ENCODE measurements at regions not wholly inside any gene's neighbourhood (a gene's known extent, or its start where the extent isn't known, plus 50 kb on each side); places are given as distances from the start of the nearest gene placed in this dataset.

DNA sequence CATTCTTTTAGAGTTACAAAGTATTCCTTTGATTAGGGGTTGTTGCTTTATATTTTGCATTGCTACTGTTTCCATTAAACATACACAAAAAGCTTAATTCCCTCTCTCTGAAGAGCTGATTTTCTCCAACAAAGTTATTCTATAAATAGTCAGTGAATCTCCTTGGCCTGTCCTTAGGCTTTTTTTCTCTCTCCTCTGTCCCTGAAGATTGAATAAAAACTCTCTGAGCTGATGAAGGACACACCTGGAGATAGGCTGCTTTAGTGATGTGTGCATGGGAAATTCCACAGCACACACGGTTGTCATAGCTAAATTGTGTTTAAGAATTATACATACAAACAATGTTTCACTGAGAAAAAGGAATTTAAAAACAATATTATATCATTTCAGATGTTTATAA lies 90.5 kb upstream of the TMEM106B start:
- no peak for DNase-seq (ENCODE audit: low read depth in 1 of 2, low spot score in 1 of 2)

DNA sequence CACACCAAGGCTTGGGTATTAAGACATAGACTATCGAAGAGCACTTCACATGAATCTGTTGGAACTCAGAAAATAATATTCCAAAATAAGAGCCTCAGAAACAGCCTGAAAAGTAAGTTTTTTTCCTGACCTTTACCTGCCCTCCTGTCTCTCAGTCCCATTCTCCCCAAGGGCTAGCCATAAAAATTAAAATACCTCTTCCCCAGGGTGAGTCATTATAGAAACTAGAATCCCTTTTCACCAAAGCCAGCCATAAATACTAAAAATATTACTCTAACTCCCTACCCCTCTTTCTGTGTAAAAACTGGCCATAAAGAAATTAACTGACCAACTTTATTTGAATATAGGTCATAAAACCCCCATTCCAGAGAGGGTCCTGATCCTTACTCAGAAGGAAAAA lies 87.9 kb upstream of the TMEM106B start:
- DNase-seq (ENCODE audit: low read depth in 1 of 2, low spot score in 1 of 2), result no peak

DNA sequence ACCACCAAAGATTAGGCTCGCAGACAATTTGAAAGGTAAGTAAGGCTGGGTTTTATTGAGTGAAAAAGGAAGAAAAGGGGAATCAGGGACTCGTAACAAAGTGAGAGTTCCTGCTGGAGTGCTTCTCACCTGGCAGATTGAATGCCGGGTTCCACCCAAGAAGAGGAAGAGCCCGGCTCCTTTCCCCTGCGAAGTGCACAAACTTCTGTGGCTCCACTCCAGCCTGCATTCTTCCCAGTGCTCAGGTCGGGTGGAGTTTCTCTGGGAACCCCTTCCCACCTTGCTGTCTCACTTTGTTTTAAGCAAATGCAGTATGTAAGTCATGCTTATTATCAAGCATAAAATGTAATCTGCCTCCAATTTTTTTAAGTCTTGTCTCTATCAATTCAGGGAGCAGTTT lies 87.1 kb upstream of the TMEM106B start:
- no peak for DNase-seq (ENCODE audit: low read depth in 1 of 2, low spot score in 1 of 2)

DNA sequence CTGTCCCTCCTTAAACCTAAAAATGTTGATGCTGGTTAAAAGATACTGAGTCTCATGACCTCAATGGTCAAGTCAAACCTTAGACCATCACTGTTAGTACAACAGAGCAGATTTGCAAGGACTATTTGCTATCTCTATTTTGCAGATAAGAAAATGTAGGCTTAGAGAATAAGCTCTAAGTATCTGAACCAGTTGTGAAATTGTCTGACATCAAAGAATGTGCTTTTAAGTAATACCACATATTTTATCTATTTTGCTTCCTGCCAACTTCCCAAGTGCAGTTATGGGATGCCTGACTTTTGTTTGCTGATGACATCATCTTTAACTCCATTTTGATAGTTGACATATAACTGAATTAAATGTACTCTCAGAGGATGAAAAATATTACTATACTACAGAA lies 83.6 kb upstream of the TMEM106B start:
- no peak for DNase-seq (ENCODE audit: low read depth in 1 of 2, low spot score in 1 of 2)

DNA sequence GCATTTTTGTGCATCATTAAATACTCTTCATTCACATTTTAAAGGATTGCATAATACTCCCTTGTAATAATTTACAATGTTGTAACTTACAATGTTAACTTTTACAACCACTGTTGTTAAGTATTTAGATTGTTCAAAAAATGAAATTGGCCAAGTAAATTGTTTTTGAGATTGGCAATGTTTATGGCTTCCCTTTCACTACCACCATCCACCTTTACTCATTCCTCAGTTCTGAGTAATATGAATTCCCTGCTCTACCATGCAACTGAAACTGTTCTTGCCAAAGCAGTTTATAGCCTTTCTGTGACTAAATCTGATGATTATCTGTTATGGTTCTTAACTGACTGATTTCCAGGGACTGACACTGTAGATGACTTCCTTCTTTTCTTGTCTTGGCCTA lies 80.5 kb upstream of the TMEM106B start:
- DNase-seq (ENCODE audit: low read depth in 1 of 2, low spot score in 1 of 2), result no peak

DNA sequence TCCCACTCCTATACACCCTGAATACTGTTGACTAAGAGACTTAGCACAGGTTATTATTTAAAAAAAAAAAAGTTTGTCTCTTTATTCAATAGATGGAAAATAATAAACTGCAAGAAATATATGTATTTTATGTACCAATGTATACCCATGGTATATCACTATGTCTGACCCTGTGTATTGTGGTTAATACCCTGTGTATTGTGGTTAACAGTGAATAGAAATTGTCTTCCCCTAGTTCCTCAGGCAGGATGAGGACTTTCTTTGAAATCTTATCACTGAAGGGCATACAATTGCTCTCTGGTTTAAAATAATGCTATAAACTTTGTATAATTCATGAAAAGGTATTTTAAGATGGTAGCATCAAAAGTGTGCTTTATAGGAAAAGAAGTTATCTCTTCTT lies 80.0 kb upstream of the TMEM106B start:
- no peak for DNase-seq (ENCODE audit: low read depth in 1 of 2, low spot score in 1 of 2)

DNA sequence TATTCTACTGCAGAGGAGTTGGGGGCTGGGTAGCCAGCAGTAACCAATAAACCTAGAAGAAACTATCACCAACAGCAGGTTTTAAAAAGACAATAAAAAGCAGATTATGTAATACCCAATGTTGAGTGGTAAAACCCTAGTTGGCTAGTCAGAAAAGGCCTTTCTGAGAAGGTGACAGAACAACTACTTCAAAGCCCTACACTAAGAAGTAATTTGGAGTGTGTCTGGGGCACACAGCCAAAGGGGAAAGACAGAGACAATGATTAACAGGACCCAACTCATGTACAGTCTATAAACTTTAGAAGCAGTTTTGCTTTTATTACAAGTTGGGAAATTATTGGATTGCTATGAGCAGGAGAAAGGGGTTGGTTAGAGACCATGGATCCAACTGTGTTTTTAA lies 77.2 kb upstream of the TMEM106B start:
- no peak for DNase-seq (ENCODE audit: low read depth in 1 of 2, low spot score in 1 of 2)

DNA sequence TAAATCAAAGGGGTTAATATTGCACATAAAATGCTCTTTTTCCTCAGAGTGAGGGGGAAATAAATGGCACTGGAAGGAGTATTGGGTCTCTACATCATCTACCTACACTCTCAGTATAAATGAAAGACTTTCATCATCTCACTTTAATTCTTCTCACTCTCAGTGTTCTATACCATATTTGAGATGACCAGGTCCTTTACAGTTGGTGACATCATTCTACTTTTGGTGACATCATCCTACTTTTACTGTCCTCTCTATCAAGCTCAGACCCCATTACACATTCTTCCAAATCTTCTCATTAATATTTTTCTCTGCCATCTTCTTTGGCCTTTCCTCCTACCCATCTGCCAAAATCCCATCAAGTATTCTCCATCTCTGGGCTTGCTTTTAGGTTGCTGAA lies 74.6 kb upstream of the TMEM106B start:
- no peak for DNase-seq (ENCODE audit: low read depth in 1 of 2, low spot score in 1 of 2)

DNA sequence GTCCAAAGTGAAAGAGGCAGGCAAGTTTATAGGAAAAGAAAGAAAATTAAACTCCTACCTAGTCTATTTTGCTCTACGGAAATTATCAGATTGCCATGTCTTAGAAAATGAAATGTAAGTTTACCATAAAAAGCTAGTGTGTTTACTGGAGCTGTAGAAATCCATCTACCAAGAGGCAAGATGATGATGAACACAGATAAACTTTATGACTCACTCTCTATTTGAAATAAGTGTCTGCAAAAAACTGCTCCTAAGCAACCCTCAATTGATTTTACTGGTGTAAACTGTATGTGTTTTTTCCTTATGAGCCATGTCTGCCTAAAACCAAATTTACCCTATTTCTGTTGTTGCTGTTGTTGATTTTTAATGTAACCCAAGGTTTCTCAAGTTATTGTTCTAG lies 73.8 kb upstream of the TMEM106B start:
- DNase-seq (ENCODE audit: low read depth in 1 of 2, low spot score in 1 of 2), result no peak

DNA sequence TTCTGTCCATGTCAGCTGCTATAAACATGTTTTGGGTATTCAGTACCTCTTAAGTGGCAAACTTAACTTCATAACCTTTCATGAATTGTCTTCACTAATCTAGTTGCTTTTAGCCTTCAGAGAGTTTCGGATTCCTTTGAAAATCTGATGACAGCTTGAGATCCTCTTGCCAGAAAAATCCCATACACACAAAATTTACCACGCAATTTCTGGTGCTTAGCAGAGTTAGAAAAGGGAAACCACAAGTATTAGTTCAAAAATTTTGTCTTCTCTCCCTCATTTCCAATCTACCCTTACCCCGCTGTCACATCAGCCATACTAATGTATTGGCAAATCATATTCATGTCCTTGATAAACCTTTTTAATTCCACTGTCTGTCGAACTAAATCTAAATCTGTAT lies 72.7 kb upstream of the TMEM106B start:
- no peak for DNase-seq (ENCODE audit: low read depth in 1 of 2, low spot score in 1 of 2)

DNA sequence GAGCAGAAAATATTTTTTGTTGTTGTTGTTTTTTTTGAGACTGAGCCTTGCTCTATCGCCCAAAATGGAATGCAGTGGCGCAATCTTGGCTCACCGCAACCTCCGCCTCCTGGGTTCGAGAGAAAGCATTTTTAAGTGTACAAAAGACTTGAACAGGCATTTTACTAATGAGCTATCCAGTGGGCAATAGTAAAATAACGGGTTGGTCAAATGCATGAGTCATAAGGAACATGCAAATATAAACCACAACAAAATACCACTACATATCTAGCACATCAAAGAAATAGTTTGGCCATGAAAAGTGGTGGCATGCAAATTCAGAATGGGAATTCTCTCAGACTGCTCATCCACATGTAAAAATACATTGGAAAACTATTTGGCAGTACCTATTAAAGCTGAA lies 71.7 kb upstream of the TMEM106B start:
- no peak for DNase-seq (ENCODE audit: low read depth in 1 of 2, low spot score in 1 of 2)

DNA sequence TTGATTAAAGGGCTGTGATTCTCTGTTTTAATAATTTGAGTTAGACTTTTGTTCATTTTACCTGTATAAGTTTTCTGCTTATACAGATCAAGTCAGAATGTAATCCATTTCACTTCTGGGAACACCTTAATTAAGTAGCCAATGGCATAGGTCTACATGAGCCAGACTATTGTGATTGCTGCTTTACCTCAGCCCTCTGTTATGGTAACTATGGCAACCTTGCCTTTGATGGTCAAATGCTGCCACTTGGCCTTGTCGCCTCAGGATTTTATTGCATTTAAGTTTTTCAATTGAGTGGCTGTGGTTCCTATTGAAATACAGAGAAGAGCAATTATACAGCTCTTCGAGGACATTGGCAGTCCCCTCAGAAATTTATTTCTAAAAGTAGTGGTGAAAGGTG lies 64.3 kb upstream of the TMEM106B start:
- DNase-seq (ENCODE audit: low read depth in 1 of 2, low spot score in 1 of 2), result no peak

DNA sequence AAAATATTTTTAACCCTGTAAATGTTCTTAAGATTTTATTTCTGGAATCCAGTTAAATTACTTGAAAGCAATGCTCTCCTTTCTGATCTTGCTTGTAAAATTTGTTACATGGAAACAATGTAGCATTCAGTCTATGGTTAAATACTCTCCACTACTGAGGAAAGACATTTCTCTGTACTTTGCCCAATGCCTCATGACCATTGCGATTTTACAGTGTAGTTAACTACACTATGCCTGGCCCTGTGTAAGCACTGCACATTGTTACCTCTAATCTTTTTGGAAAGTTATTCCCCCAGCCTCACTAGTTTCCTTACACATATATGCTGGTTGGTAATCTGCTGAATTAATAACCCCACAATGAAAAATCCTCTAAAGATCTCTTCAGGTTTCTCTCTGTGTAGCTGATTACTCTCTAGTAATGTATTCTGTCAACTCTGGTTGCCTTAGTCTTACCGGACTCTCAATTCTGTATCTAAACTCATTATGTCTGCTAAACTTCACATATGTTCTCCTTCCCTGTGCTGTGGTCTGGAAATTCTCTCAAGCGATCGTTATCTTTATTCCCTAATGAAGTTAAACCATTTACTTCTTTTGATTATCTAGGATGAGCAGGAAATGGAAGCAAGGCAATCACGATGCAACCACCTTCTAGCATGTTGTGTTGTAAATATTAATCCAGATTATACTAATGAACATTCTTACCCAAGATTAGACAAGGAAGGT lies 58.7 kb upstream of the TMEM106B start:
- no peak for DNase-seq (ENCODE audit: low read depth in 1 of 2, low spot score in 1 of 2)

DNA sequence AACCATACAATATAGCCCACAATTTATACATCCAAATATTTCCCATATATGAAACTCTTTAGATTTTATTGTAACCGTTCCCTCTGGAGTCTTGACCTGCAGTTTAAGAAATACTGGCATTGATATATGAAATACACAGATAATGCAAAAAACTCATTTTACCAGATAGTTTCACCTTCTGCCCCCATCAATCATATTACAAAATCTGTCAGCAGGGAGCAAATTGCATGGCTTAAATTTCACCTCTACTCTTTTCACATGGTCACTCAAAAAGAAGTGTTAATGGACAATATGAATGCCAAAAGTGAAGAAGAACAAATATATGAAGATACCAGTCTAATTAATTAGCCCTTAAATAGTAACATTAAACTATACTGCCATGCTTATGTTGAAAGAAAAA lies 57.0 kb upstream of the TMEM106B start:
- DNase-seq (ENCODE audit: low read depth in 1 of 2, low spot score in 1 of 2), result no peak

DNA sequence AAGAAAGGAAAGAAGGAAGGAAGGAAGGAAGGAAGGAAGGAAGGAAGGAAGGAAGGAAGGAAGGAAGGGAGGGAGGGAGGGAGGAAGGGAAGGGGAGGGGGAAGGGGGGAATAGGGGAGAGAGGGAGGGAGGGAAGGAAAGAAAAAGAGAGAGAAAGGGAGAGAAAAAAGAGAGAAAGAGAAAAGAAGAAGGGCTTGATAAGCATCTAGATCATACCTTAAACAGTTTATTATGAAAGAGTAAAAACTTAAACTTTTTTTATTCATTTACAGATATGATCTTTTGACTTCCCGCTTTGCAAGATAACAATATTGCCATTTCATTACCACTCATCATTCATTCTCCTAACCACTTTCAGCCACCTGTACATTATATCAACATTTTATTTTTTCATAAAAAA lies 53.6 kb upstream of the TMEM106B start:
- DNase-seq (ENCODE audit: low read depth in 1 of 2, low spot score in 1 of 2), result no peak

DNA sequence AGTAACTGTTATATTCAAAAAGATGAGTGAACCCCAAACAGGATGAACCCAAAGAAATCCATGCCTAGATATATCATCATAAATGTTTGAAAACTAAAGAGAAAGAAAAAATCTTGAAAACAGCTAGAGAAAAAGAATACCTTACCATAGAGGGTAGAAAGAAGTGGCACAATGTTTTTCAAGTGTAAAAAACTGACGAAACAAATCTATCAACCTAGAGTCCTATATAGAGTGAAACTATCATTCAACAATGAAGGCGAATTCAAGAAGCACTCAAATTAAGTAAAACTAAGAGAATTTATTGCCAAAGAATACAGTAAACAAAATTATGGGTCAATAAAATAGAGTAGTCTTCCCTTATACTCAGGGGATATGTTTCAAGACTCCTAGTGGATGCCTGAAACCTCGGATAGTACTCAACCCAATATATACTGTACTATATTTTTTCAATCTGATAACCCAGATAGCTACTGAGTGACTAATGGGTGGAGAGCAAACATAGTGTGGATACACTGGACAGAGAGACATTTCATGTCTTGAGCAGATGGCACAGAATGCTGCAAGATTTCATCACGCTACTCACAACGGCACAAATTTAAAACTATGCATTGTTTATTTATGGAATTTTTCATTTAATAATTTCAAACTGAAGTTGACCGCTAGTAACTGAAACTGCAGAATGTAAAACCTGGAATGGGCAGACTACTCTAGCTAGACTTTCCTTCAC lies 52.6 kb upstream of the TMEM106B start:
- DNase-seq (ENCODE audit: low read depth in 1 of 2, low spot score in 1 of 2), result no peak

DNA sequence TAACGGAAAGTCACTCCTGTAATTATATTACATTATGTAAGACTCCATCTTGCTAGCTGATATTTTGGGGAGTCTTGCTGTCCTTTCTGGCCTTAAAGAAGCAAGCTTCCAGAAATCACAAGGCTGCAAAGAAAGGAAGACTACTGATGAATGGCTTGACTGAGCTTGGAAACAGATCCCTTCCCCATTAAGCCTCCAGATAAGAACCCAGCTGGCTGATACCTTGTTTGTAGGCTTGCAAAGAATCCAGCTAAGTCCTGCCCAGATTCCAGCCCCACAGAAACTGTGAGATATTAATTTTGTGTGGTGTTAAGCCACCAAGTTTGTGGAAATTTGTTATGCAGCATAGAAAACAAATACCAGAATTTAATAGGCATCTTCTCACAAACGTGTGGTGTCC lies 49.9 kb upstream of the TMEM106B start:
- DNase-seq (ENCODE audit: low read depth in 1 of 2, low spot score in 1 of 2), result no peak
